OCI-LY7 (cell line): ENCODE measurements at regions not wholly inside any gene's neighbourhood (a gene's known extent, or its start where the extent isn't known, plus 50 kb on each side); places are given as distances from the start of the nearest gene placed in this dataset.

ENCODE experiments used
- BruUV-seq: library from RNA; stranded (reverse); fragments of 400-500 nt; replicated peaks from 2 replicates; lab custom pipeline; 2021; lab: Mats Ljungman, UMichigan
- CTCF ChIA-PET: fragments of 300-600 bp; sonication (Branson Sonifier 250); formaldehyde crosslinking; loops from one replicate; lab custom pipeline; 2022; ENCODE audit warnings: antibody characterized with exemption; ENCODE audit not compliant: unreplicated experiment; lab: Charles Lee
- POLR2A ChIA-PET: fragments of 300-600 bp; sonication (Branson Sonifier 250); formaldehyde crosslinking; loops from one replicate; lab custom pipeline; 2022; ENCODE audit warnings: antibody characterized with exemption; lab: Charles Lee
- DNase-seq: peaks from one replicate; pipeline ENCODE4 v3.0.0-alpha.2; 2015; ENCODE audit warnings: low spot score
- H2AFZ ChIP-seq: fragments of 200-600 bp; sonication (generic), shearing (Covaris generic); 2 replicates; pipeline ENCODE4 v1.6.1; 2014; ENCODE audit warnings: mild to moderate bottlenecking, antibody characterized with exemption, low read length, moderate library complexity
- H3K27ac ChIP-seq: fragments of 200-600 bp; sonication (generic); 2 replicates; pipeline ENCODE4 v1.5.1; 2014; ENCODE audit warnings: mixed run types, low read depth, mild to moderate bottlenecking, moderate library complexity, low read length, inconsistent platforms; ENCODE audit not compliant: poor library complexity, severe bottlenecking
- H3K36me3 ChIP-seq: fragments of 200-600 bp; sonication (generic); 2 replicates; pipeline ENCODE4 v1.6.1; 2014; ENCODE audit warnings: mild to moderate bottlenecking, antibody characterized with exemption, low read length, moderate library complexity, mixed read lengths; ENCODE audit not compliant: insufficient read depth
- H3K4me1 ChIP-seq: fragments of 200-600 bp; sonication (generic); 2 replicates; pipeline ENCODE4 v1.5.1; 2014; ENCODE audit warnings: mild to moderate bottlenecking, low read length; ENCODE audit not compliant: insufficient read depth, poor library complexity, severe bottlenecking
- H3K4me2 ChIP-seq: fragments of 200-600 bp; sonication (generic); 2 replicates; pipeline ENCODE4 v1.6.1; 2014; ENCODE audit warnings: mild to moderate bottlenecking, low read length
- H3K4me3 ChIP-seq: fragments of 200-600 bp; sonication (generic); 2 replicates; pipeline ENCODE4 v1.5.1; 2014; ENCODE audit warnings: mild to moderate bottlenecking, low read depth, low read length; ENCODE audit not compliant: poor library complexity, severe bottlenecking
- H3K79me2 ChIP-seq: fragments of 200-600 bp; sonication (generic); 2 replicates; pipeline ENCODE4 v1.6.1; 2016; ENCODE audit warnings: low read depth, mild to moderate bottlenecking, low read length, moderate library complexity, mixed read lengths; ENCODE audit not compliant: insufficient read depth
- H3K9me2 ChIP-seq: fragments of 200-600 bp; sonication (generic); 2 replicates; pipeline ENCODE4 v1.6.1; 2016; ENCODE audit warnings: mild to moderate bottlenecking, low read length, mixed read lengths; ENCODE audit not compliant: insufficient read depth
- H3K9me3 ChIP-seq: fragments of 200-600 bp; sonication (generic); 2 replicates; pipeline ENCODE4 v1.6.1; 2014; ENCODE audit warnings: mild to moderate bottlenecking, mixed run types, low read length, mixed read lengths
- H4K20me1 ChIP-seq: fragments of 200-600 bp; sonication (generic); 2 replicates; pipeline ENCODE4 v1.6.1; 2014; ENCODE audit warnings: mild to moderate bottlenecking, antibody characterized with exemption, low read length, moderate library complexity, mixed read lengths; ENCODE audit not compliant: insufficient read depth
- CTCF ChIP-seq: fragments of 200-600 bp; sonication (generic); conservative IDR thresholded peaks from 2 replicates; pipeline ENCODE4 v1.5.1; 2014; ENCODE audit warnings: mild to moderate bottlenecking, antibody characterized with exemption, low read length, moderate library complexity, mixed read lengths
- EZH2phosphoT487 ChIP-seq: fragments of 200-600 bp; sonication (generic); IDR thresholded peaks from 2 replicates; pipeline ENCODE4 v1.6.1; 2018; ENCODE audit warnings: low read depth, borderline replicate concordance, mild to moderate bottlenecking, mixed run types, antibody characterized with exemption, low read length, moderate library complexity, mixed read lengths
- intact Hi-C: fragments of 100-400 bp; cut with micrococcal nuclease; formaldehyde crosslinking; loops from one replicate; pipeline ENCODE4 v1.10.0; 2022; ENCODE audit not compliant: unreplicated experiment

- Histone ChIP-seq H3K9me2 (no peaks in the 10 kb centered on the region), H3K36me3 (no peaks in the 10 kb centered on the region), H4K20me1 (no peaks in the 10 kb centered on the region), H3K4me3 (no peak overlapping the region), H3K27ac (no peak overlapping the region), H2AFZ (no peak overlapping the region), H3K9me3 (no peaks in the 10 kb centered on the region), H3K4me1 (no peaks in the 10 kb centered on the region), H3K4me2 (no peak overlapping the region), H3K79me2 (no peaks in the 10 kb centered on the region)
- BruUV-seq, result no TSS peak
- ChIA-PET CTCF (no interaction called here), POLR2A (no interaction called here)
- TF ChIP-seq CTCF (no peak), EZH2phosphoT487 (no peak)
- no peak for DNase-seq
- intact Hi-C loops, result no loop called here
Observed at GRCh38 chr1:5522531-5523145, 469.6 kb downstream of the NPHP4 start.

- CTCF ChIA-PET, result no interaction called here
- H3K4me1 ChIP-seq, result no peaks in the 10 kb centered on the region
- no peak overlapping the region for H3K4me3 ChIP-seq
- no peak overlapping the region for H2AFZ ChIP-seq
- H3K79me2 ChIP-seq, result no peaks in the 10 kb centered on the region
- H3K9me3 ChIP-seq, result no peaks in the 10 kb centered on the region
- no peak for DNase-seq
- no TSS peak for BruUV-seq
- TF ChIP-seq EZH2phosphoT487 (no peak), CTCF (no peak)
- H3K9me2 ChIP-seq, result no peaks in the 10 kb centered on the region
- H4K20me1 ChIP-seq, result no peaks in the 10 kb centered on the region
- POLR2A ChIA-PET, result interaction anchor here (0.7 kb wide), 1 partner anchor 96 kb away, joined by 3 read pairs; no protein-coding TSS in a partner anchor
- intact Hi-C loops, result no loop called here
- H3K4me2 ChIP-seq, result no peak overlapping the region
- H3K27ac ChIP-seq, result no peak overlapping the region
- no peaks in the 10 kb centered on the region for H3K36me3 ChIP-seq
Observed at GRCh38 chr1:5519366-5520135, 472.7 kb downstream of the NPHP4 start.

- ChIA-PET CTCF (no interaction called here), POLR2A (no interaction called here)
- DNase-seq, result no peak
- Histone ChIP-seq H3K4me1 (no peaks in the 10 kb centered on the region), H3K4me2 (no peak overlapping the region), H3K36me3 (no peaks in the 10 kb centered on the region), H3K4me3 (no peak overlapping the region), H3K79me2 (no peaks in the 10 kb centered on the region), H3K9me2 (no peaks in the 10 kb centered on the region), H3K9me3 (no peaks in the 10 kb centered on the region), H2AFZ (no peak overlapping the region), H3K27ac (no peak overlapping the region), H4K20me1 (no peaks in the 10 kb centered on the region)
- intact Hi-C loops, result no loop called here
- BruUV-seq, result no TSS peak
- TF ChIP-seq CTCF (no peak), EZH2phosphoT487 (no peak)
Observed at GRCh38 chr1:5516756-5517155, 475.5 kb downstream of the NPHP4 start.
